GM19395 (cell line): ENCODE measurements at regions not wholly inside any gene's neighbourhood (a gene's known extent, or its start where the extent isn't known, plus 50 kb on each side); places are given as distances from the start of the nearest gene placed in this dataset.

Source experiments
- ATAC-seq: cut with Tn5 transposase; IDR thresholded peaks from one replicate; pipeline ENCODE4 v1.9.1; 2021; ENCODE audit warnings: mild to moderate bottlenecking, moderate library complexity; ENCODE audit not compliant: unreplicated experiment

- no peak for ATAC-seq
Measured at GRCh38 chr5:143569722-143570567, 166.5 kb upstream of the NR3C1 start.

DNA sequence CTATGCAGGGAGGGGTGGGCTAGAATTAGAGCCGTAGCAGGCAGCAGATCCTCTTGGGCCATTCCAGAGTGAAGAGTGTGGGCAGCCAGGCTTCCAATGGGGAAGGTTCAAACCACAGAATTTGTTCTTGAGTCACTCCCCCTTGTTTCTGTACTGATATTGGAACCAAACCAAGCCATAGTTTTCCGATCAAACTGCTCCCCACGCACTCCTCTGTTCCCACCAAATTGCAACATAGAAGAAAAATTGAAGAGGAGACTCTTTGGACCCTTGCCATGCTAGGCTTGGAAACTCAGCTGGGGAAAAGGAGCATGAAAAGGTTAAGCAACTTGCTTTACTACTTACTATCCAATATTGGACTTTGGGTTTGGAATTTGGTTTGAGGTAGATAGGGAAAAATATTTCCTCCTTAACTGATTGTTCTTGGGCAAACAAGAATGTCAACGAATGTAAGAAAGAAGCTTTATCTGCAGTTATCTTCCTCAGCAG, 165.8 kb upstream of the NR3C1 start:
- no peak for ATAC-seq

DNA sequence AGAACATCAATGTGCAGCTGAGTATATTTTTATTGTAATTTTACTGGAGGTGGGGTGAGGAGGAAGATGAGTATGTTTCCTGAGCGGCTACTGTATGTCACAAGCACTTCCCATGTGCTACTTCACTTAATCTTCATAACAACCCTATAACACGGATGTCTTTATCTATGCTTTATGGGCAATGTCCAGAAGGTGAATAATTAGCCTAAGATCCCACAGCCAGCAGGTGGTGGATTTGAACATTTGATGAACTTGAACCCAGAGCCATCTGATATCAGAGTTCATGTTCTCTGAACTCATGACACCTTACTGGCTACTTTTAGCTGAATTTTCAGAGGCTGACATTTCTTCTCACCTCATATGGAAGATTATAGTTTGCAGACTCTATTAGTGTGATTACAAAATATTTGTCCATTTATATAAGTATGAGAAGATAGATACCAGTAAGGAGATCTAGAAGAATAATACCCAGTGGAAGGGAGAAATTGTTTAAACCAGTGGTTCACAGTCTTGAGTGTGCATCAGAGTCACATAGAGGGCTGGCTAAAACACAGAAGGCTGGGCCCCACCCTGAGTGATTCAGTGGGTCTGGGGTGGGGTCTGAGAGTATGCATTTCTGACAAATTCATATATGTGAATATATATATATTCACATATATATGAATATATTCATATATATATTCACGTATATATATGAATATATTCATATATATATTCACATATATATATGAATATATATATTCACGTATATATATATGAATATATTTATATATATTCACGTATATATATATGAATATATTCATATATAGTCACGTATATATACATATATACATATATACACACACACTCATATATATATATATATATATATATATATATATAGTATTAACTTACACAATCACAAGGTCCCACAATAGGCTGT, 164.4 kb upstream of the NR3C1 start:
- ATAC-seq: no peak

- ATAC-seq: no peak
Measured at GRCh38 chr5:143566139-143566538, 162.7 kb upstream of the NR3C1 start.

DNA sequence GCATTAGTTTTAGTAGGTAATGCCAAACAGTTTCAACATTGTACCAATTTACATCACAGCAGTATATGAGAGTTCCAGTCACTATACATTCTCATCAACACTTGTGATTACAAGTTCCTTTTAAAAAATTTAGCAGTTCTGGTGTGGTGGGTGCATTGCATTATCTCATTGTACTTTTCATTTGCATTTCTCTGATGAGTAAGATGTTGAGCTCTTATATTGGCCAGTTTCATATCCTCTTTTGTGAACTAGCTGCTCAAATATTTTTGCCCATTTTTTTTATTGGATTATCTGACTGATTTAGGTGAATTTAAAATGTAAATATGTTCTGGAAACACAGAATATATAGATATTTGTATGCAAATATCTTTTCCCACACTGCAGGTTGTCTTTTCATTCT, 160.9 kb upstream of the NR3C1 start:
- ATAC-seq: peak; percentile 100

DNA sequence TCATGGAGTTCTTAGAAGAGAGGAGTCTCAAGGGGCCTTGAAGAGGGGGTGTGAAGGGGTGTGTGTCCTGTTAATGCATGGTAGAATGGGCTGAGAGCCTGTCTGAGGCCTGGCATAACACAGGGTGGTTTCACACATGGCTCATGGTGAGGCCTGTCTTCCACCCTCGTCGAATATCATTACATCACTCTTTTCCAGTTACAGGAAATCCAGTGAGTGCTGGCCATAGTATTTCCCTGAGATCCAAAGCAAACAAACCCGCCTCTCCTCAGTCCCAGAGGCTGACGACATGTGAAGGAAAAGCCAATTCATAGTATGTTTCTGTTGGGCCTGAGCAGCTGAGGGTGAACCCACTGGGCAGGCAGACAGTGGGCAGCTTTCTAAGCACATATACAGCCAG, 159.4 kb upstream of the NR3C1 start:
- ATAC-seq: no peak

- ATAC-seq: no peak
Measured at GRCh38 chr5:143561219-143561618, 157.7 kb upstream of the NR3C1 start.

- ATAC-seq: no peak
Measured at GRCh38 chr5:143560378-143560777, 156.9 kb upstream of the NR3C1 start.

GRCh38 chr5:143559586-143560109, 156.2 kb upstream of the NR3C1 start:
- no peak for ATAC-seq

DNA sequence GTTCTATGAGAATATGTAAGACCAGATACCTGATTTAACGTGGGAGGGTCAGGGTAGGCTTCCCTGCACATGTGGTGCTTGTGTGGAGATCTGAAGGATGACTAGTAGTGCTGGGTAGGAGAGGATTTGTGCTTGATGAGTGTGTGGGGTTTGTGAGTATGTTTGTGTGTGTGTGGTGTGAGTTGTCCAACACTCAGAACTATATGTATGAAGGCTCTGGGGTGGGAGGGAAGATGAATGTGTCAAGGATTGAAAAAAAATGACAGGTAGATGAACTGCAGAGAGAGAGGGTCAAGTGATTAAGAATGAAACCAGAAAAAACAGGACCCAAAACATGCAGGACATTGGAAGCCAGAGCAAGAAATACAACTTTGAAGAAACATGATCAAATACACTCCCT, 154.6 kb upstream of the NR3C1 start:
- ATAC-seq: no peak

- no peak for ATAC-seq
Measured at GRCh38 chr5:143557061-143557818, 153.8 kb upstream of the NR3C1 start.

- ATAC-seq: no peak
Measured at GRCh38 chr5:143554918-143555477, 151.5 kb upstream of the NR3C1 start.

DNA sequence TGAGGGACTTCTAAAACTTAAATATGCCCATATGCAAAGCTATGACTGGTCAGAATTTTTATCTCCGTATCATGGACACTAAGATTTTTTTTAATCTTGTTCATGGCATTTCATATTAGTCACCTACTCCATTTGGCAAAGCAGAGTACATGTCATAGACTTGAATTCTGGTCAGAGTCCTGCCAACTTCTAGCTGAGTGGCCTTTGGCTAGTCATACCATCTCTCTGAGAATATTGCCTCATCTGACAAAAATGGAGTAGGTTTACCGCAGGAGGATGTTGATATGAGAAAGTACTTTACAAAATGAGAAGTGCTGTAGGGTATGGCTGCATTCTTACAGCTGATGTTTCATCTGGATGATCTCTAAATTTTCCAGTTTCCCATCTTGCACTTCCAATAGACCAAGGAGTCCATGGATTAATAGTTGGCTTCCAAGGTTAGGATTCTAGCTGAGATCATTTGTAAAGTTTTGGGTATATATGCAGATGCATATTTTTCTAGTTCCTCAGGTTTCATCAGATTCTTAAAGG, 150.8 kb upstream of the NR3C1 start:
- ATAC-seq: no peak

GRCh38 chr5:143552680-143553079, 149.2 kb upstream of the NR3C1 start:
- ATAC-seq: no peak

DNA sequence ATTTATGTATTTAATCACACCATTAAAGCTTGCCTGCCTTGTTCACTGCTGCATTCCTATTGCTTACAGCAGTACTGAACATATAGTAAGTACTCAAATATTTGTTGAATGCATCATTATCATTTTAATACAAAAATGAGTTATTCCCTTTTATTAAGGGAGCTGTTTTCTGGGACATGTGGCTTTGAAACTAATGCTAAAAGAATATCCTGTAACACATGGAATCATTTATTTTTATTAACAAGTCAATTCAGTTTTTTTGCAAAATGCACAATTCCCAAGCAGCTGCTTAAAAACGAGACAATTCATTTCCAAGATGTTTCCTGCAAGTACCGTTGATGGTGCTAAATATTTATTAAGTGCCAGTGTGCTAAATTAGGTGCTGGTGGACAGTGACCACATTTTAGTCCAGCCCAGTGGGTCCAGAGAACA, 148.3 kb upstream of the NR3C1 start:
- no peak for ATAC-seq

DNA sequence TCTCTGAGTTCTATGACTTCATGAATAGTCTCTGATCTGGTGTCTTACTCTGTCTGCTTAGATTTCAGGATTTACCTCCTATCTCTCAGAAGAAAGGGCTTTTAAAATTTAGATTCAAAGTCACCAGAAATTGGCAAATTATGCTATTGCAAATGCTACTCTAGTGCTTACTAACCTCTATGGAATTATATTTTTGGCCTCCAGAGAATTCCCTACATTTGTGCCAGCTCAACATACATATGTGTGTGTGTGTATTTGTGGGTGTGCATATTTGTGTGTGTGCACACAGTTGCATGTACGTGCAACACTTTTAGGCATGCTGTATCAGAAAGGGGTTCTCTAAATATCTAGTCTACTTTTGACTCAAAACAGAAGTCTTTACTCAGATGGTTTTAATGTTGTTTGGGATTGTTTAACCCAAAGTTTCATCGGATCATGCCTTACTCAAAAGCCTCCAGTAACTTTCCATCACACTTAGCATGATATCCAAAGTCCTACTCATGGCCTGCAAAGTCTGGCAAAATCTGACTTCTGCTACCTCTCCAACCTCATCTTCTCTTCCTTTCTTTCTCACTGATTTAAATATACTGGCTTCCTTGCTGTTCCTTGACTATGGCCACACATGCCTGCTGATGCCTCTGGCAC, 147.6 kb upstream of the NR3C1 start:
- no peak for ATAC-seq

- ATAC-seq: no peak
Measured at GRCh38 chr5:143547342-143547741, 143.9 kb upstream of the NR3C1 start.

- ATAC-seq: no peak
Measured at GRCh38 chr5:143546394-143546793, 142.9 kb upstream of the NR3C1 start.

- no peak for ATAC-seq
Measured at GRCh38 chr5:143544606-143545005, 141.1 kb upstream of the NR3C1 start.
